Rectal smooth muscle tissue (tissue), 1 donor: ENCODE measurements at regions not wholly inside any gene's neighbourhood (a gene's known extent, or its start where the extent isn't known, plus 50 kb on each side); places are given as distances from the start of the nearest gene placed in this dataset.
"Not testable (repeated sequence)": the region's sequence is repeated elsewhere in the genome, so short reads cannot be mapped to it uniquely, and the experiment has no call there.

Source experiments
- H3K27ac ChIP-seq: one replicate; pipeline ENCODE4 v1.7.0; 2013; ENCODE audit warnings: low read depth, low read length, inconsistent platforms
- H3K27me3 ChIP-seq: one replicate; pipeline ENCODE4 v1.7.0; 2013; ENCODE audit warnings: low read length; ENCODE audit not compliant: control insufficient read depth, insufficient read depth
- H3K36me3 ChIP-seq: one replicate; pipeline ENCODE4 v1.7.0; 2013; ENCODE audit warnings: low read length; ENCODE audit not compliant: control insufficient read depth, insufficient read depth
- H3K4me1 ChIP-seq: one replicate; pipeline ENCODE4 v1.7.0; 2013; ENCODE audit warnings: low read length; ENCODE audit not compliant: control insufficient read depth, insufficient read depth
- H3K4me3 ChIP-seq: one replicate; pipeline ENCODE4 v1.7.0; 2013; ENCODE audit warnings: low read length
- H3K9ac ChIP-seq: one replicate; pipeline ENCODE4 v1.7.0; 2013; ENCODE audit warnings: low read length

GRCh38 chr3:163555918-163556317 is 1522.4 kb downstream of the SI start:
- H3K4me3 ChIP-seq, result no peak overlapping the region
- H3K9ac ChIP-seq, result no peak overlapping the region
- no peak overlapping the region for H3K27ac ChIP-seq
- H3K27me3 ChIP-seq, result no peaks in the 10 kb centered on the region
- H3K4me1 ChIP-seq, result no peaks in the 10 kb centered on the region
- H3K36me3 ChIP-seq, result no peaks in the 10 kb centered on the region

- no peak overlapping the region for H3K4me3 ChIP-seq
- no peaks in the 10 kb centered on the region for H3K36me3 ChIP-seq
- no peak overlapping the region for H3K9ac ChIP-seq
- H3K27ac ChIP-seq, result no peak overlapping the region
- H3K4me1 ChIP-seq, result no peaks in the 10 kb centered on the region
- no peaks in the 10 kb centered on the region for H3K27me3 ChIP-seq
Measured at GRCh38 chr3:163552659-163552966, 1525.7 kb downstream of the SI start.

GRCh38 chr3:163551915-163552658 is 1526.2 kb downstream of the SI start:
- H3K36me3 ChIP-seq, H3K4me1 ChIP-seq, H3K9ac ChIP-seq, H3K27ac ChIP-seq, H3K27me3 ChIP-seq, H3K4me3 ChIP-seq: not testable (repeated sequence)

- no peaks in the 10 kb centered on the region for H3K27me3 ChIP-seq
- no peaks in the 10 kb centered on the region for H3K36me3 ChIP-seq
- H3K4me1 ChIP-seq, result no peaks in the 10 kb centered on the region
- H3K27ac ChIP-seq, result no peak overlapping the region
- H3K9ac ChIP-seq, result no peak overlapping the region
- no peak overlapping the region for H3K4me3 ChIP-seq
Measured at GRCh38 chr3:163548015-163548414, 1530.3 kb downstream of the SI start.

GRCh38 chr3:163547014-163547685 is 1531.1 kb downstream of the SI start:
- H3K27me3 ChIP-seq, result no peaks in the 10 kb centered on the region
- no peak overlapping the region for H3K4me3 ChIP-seq
- H3K9ac ChIP-seq, result no peak overlapping the region
- H3K4me1 ChIP-seq, result no peaks in the 10 kb centered on the region
- no peak overlapping the region for H3K27ac ChIP-seq
- H3K36me3 ChIP-seq, result no peaks in the 10 kb centered on the region

GRCh38 chr3:163543662-163544061 is 1534.6 kb downstream of the SI start:
- H3K36me3 ChIP-seq, result no peaks in the 10 kb centered on the region
- no peak overlapping the region for H3K4me3 ChIP-seq
- no peaks in the 10 kb centered on the region for H3K4me1 ChIP-seq
- no peak overlapping the region for H3K9ac ChIP-seq
- no peaks in the 10 kb centered on the region for H3K27me3 ChIP-seq
- H3K27ac ChIP-seq, result no peak overlapping the region

GRCh38 chr3:163541629-163542028 is 1536.7 kb downstream of the SI start:
- Histone ChIP-seq H3K27me3 (no peaks in the 10 kb centered on the region), H3K4me3 (no peak overlapping the region)

GRCh38 chr3:163538387-163538786 is 1539.9 kb downstream of the SI start:
- Histone ChIP-seq H3K36me3 (no peaks in the 10 kb centered on the region), H3K9ac (no peak overlapping the region), H3K27me3 (no peaks in the 10 kb centered on the region), H3K4me3 (no peak overlapping the region), H3K27ac (no peak overlapping the region), H3K4me1 (no peaks in the 10 kb centered on the region)

More at GRCh38 chr3:163541629-163542028, 1536.7 kb downstream of the SI start:
- no peak overlapping the region for H3K9ac ChIP-seq
- H3K4me1 ChIP-seq, result no peaks in the 10 kb centered on the region
- H3K36me3 ChIP-seq, result no peaks in the 10 kb centered on the region
- no peak overlapping the region for H3K27ac ChIP-seq

GRCh38 chr3:163533381-163533780 is 1544.9 kb downstream of the SI start:
- Histone ChIP-seq H3K9ac (no peak overlapping the region), H3K27ac (no peak overlapping the region), H3K4me3 (no peak overlapping the region), H3K27me3 (no peaks in the 10 kb centered on the region), H3K36me3 (no peaks in the 10 kb centered on the region), H3K4me1 (no peaks in the 10 kb centered on the region)

- H3K4me1 ChIP-seq, result no peaks in the 10 kb centered on the region
- H3K27me3 ChIP-seq, result no peaks in the 10 kb centered on the region
- H3K4me3 ChIP-seq, result no peak overlapping the region
- no peaks in the 10 kb centered on the region for H3K36me3 ChIP-seq
- no peak overlapping the region for H3K27ac ChIP-seq
- H3K9ac ChIP-seq, result no peak overlapping the region
Measured at GRCh38 chr3:163523375-163523774, 1554.9 kb downstream of the SI start.

GRCh38 chr3:163521261-163521660 is 1557.0 kb downstream of the SI start:
- Histone ChIP-seq H3K27me3 (no peaks in the 10 kb centered on the region), H3K27ac (no peak overlapping the region), H3K36me3 (no peaks in the 10 kb centered on the region), H3K4me3 (no peak overlapping the region), H3K9ac (no peak overlapping the region), H3K4me1 (no peaks in the 10 kb centered on the region)

- Histone ChIP-seq H3K27ac (no peak overlapping the region), H3K27me3 (no peaks in the 10 kb centered on the region), H3K4me1 (no peaks in the 10 kb centered on the region), H3K36me3 (no peaks in the 10 kb centered on the region), H3K4me3 (no peak overlapping the region), H3K9ac (no peak overlapping the region)
Measured at GRCh38 chr3:163518065-163518464, 1560.2 kb downstream of the SI start.

GRCh38 chr3:163513149-163513657 is 1565.1 kb downstream of the SI start:
- Histone ChIP-seq H3K27ac (no peak overlapping the region), H3K27me3 (no peaks in the 10 kb centered on the region), H3K4me1 (no peaks in the 10 kb centered on the region), H3K9ac (no peak overlapping the region), H3K36me3 (no peaks in the 10 kb centered on the region), H3K4me3 (no peak overlapping the region)
